ENCODE measurements at regions not wholly inside any gene's neighbourhood (a gene's known extent, or its start where the extent isn't known, plus 50 kb on each side); places are given as distances from the start of the nearest gene placed in this dataset.

DNA sequence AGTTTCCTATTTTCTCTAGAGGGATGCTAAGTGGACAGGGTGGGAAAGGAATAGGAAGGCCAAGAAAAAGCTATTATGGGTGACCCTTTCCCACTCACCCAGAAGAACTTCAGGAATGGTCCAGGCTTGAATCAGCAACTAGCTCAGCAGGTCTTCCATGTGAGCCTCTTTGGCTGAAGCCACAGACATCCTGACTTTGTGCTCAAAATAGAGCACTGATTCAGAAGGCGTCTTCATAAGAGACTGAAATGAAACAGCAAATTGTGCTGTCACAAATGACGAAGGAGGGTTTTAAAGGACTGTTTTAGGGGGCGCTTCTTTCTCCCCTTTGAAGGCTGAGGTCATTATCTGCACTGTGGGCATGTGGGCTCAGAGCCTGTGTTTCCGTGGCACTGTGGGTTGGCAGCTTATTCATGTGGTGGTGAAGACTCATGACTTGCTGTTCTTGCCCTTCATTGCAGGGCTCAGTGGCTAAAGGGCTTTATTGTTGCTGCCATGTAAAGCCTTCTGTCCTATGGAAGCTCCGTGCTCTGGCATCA is 65.8 kb upstream of the NFIL3 start:
- WGBS: 59% methylated on average over 5 of the region's 5 CpGs
- DNase-seq (ENCODE audit: low spot score): no peak
- no peaks in the 10 kb centered on the region for H3K9me3 ChIP-seq (ENCODE audit: control insufficient read depth in 4 of 4, low read length in 3 of 4)
- H3K27ac ChIP-seq (ENCODE audit: low read depth in 1 of 2, low read length in 2 of 2): no peak overlapping the region
- TF ChIP-seq RXRA (IDR thresholded peaks at IDR 0.05): no peak
- TF ChIP-seq, protein P1, sequence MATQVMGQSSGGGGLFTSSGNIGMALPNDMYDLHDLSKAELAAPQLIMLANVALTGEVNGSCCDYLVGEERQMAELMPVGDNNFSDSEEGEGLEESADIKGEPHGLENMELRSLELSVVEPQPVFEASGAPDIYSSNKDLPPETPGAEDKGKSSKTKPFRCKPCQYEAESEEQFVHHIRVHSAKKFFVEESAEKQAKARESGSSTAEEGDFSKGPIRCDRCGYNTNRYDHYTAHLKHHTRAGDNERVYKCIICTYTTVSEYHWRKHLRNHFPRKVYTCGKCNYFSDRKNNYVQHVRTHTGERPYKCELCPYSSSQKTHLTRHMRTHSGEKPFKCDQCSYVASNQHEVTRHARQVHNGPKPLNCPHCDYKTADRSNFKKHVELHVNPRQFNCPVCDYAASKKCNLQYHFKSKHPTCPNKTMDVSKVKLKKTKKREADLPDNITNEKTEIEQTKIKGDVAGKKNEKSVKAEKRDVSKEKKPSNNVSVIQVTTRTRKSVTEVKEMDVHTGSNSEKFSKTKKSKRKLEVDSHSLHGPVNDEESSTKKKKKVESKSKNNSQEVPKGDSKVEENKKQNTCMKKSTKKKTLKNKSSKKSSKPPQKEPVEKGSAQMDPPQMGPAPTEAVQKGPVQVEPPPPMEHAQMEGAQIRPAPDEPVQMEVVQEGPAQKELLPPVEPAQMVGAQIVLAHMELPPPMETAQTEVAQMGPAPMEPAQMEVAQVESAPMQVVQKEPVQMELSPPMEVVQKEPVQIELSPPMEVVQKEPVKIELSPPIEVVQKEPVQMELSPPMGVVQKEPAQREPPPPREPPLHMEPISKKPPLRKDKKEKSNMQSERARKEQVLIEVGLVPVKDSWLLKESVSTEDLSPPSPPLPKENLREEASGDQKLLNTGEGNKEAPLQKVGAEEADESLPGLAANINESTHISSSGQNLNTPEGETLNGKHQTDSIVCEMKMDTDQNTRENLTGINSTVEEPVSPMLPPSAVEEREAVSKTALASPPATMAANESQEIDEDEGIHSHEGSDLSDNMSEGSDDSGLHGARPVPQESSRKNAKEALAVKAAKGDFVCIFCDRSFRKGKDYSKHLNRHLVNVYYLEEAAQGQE (IDR thresholded peaks at IDR 0.05): no peak
- TF ChIP-seq SP1 (IDR thresholded peaks at IDR 0.05): no peak
- no peak for TF ChIP-seq TAF1 (conservative IDR thresholded peaks at IDR 0.05)
- TF ChIP-seq, protein P2, sequence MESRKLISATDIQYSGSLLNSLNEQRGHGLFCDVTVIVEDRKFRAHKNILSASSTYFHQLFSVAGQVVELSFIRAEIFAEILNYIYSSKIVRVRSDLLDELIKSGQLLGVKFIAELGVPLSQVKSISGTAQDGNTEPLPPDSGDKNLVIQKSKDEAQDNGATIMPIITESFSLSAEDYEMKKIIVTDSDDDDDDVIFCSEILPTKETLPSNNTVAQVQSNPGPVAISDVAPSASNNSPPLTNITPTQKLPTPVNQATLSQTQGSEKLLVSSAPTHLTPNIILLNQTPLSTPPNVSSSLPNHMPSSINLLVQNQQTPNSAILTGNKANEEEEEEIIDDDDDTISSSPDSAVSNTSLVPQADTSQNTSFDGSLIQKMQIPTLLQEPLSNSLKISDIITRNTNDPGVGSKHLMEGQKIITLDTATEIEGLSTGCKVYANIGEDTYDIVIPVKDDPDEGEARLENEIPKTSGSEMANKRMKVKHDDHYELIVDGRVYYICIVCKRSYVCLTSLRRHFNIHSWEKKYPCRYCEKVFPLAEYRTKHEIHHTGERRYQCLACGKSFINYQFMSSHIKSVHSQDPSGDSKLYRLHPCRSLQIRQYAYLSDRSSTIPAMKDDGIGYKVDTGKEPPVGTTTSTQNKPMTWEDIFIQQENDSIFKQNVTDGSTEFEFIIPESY (IDR thresholded peaks at IDR 0.05): no peak
- TF ChIP-seq, protein P3, sequence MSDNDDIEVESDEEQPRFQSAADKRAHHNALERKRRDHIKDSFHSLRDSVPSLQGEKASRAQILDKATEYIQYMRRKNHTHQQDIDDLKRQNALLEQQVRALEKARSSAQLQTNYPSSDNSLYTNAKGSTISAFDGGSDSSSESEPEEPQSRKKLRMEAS (IDR thresholded peaks at IDR 0.05): no peak
- TF ChIP-seq, protein P4, sequence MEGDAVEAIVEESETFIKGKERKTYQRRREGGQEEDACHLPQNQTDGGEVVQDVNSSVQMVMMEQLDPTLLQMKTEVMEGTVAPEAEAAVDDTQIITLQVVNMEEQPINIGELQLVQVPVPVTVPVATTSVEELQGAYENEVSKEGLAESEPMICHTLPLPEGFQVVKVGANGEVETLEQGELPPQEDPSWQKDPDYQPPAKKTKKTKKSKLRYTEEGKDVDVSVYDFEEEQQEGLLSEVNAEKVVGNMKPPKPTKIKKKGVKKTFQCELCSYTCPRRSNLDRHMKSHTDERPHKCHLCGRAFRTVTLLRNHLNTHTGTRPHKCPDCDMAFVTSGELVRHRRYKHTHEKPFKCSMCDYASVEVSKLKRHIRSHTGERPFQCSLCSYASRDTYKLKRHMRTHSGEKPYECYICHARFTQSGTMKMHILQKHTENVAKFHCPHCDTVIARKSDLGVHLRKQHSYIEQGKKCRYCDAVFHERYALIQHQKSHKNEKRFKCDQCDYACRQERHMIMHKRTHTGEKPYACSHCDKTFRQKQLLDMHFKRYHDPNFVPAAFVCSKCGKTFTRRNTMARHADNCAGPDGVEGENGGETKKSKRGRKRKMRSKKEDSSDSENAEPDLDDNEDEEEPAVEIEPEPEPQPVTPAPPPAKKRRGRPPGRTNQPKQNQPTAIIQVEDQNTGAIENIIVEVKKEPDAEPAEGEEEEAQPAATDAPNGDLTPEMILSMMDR (IDR thresholded peaks at IDR 0.05; ENCODE audit: low read depth, low read length, missing input control): no peak
- no peak for TF ChIP-seq NR2F2 (IDR thresholded peaks at IDR 0.05)
- TF ChIP-seq EGR1 (IDR thresholded peaks at IDR 0.05; ENCODE audit: low read depth in 2 of 2): no peak
- no peak for TF ChIP-seq FOXA2 (IDR thresholded peaks at IDR 0.05)
- no peak for TF ChIP-seq FOXA1 (IDR thresholded peaks at IDR 0.05)
- no peak for TF ChIP-seq RAD21 (IDR thresholded peaks at IDR 0.05)
- TF ChIP-seq HNF4G (IDR thresholded peaks at IDR 0.05): no peak
- TF ChIP-seq YY1 (IDR thresholded peaks at IDR 0.05): no peak
- no peak for TF ChIP-seq HNF4A (conservative IDR thresholded peaks at IDR 0.05)
- TF ChIP-seq GABPA (IDR thresholded peaks at IDR 0.05 in 1 of 2, conservative IDR thresholded peaks at IDR 0.05 in 1 of 2): no peak
- TF ChIP-seq JUND (IDR thresholded peaks at IDR 0.05): no peak
- TF ChIP-seq, protein P5, sequence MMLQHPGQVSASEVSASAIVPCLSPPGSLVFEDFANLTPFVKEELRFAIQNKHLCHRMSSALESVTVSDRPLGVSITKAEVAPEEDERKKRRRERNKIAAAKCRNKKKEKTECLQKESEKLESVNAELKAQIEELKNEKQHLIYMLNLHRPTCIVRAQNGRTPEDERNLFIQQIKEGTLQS (IDR thresholded peaks at IDR 0.05): no peak
- H3K36me3 ChIP-seq (ENCODE audit: control insufficient read depth in 4 of 4, insufficient read depth in 3 of 4, low read depth in 1 of 4, low read length in 3 of 4): no peaks in the 10 kb centered on the region
- peaks cover 0 to 1% (median 0%) of the 10 kb centered on the region in 4 donors for H3K4me1 ChIP-seq (ENCODE audit: control insufficient read depth in 4 of 4, insufficient read depth in 4 of 4, low read length in 3 of 4)
- no peak overlapping the region for H3K4me3 ChIP-seq (ENCODE audit: low read depth in 1 of 3, low read length in 3 of 3)
- H3K9ac ChIP-seq (ENCODE audit: low read depth in 1 of 2, low read length in 2 of 2): no peak overlapping the region
- H3K27me3 ChIP-seq (ENCODE audit: control insufficient read depth in 4 of 4, insufficient read depth in 4 of 4, low read length in 3 of 4): no peaks in the 10 kb centered on the region
